ENCODE measurements at regions not wholly inside any gene's neighbourhood (a gene's known extent, or its start where the extent isn't known, plus 50 kb on each side); places are given as distances from the start of the nearest gene placed in this dataset.

DNA sequence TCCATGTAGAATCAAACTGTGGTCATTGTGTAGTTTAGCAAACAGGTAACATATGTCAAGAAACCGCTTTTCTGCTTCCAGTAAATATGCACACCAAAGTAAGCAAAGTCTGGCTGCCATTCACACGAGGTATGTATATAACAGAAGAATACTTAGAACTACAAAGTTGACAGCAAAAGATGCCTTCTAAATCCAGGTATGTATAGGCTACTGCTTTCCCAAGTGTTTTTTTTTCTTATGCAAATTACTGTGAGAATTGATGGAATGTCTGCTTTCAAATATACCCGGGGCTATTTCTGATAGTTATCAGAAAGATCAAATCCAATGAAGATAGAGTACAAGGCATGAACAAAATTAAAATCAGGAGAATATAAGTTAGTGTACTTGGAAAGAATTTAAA lies 229.2 kb downstream of the HACE1 start:
- no peaks in the 10 kb centered on the region for H3K27me3 ChIP-seq (ENCODE audit: insufficient read depth, low read depth, low read length)
- no peak for TF ChIP-seq RAD21 (conservative IDR thresholded peaks at IDR 0.05)
- no peak for TF ChIP-seq EP300 (conservative IDR thresholded peaks at IDR 0.05; ENCODE audit: poor library complexity, severe bottlenecking)
- TF ChIP-seq MXI1 (conservative IDR thresholded peaks at IDR 0.05; ENCODE audit: poor library complexity, severe bottlenecking), result no peak
- TF ChIP-seq TAF1 (IDR thresholded peaks at IDR 0.05; ENCODE audit: low read depth), result no peak
- no peak for TF ChIP-seq POLR2AphosphoS5 (IDR thresholded peaks at IDR 0.05)
- no peak for TF ChIP-seq SMC3 (conservative IDR thresholded peaks at IDR 0.05; ENCODE audit: poor library complexity)
- TF ChIP-seq, protein P1, sequence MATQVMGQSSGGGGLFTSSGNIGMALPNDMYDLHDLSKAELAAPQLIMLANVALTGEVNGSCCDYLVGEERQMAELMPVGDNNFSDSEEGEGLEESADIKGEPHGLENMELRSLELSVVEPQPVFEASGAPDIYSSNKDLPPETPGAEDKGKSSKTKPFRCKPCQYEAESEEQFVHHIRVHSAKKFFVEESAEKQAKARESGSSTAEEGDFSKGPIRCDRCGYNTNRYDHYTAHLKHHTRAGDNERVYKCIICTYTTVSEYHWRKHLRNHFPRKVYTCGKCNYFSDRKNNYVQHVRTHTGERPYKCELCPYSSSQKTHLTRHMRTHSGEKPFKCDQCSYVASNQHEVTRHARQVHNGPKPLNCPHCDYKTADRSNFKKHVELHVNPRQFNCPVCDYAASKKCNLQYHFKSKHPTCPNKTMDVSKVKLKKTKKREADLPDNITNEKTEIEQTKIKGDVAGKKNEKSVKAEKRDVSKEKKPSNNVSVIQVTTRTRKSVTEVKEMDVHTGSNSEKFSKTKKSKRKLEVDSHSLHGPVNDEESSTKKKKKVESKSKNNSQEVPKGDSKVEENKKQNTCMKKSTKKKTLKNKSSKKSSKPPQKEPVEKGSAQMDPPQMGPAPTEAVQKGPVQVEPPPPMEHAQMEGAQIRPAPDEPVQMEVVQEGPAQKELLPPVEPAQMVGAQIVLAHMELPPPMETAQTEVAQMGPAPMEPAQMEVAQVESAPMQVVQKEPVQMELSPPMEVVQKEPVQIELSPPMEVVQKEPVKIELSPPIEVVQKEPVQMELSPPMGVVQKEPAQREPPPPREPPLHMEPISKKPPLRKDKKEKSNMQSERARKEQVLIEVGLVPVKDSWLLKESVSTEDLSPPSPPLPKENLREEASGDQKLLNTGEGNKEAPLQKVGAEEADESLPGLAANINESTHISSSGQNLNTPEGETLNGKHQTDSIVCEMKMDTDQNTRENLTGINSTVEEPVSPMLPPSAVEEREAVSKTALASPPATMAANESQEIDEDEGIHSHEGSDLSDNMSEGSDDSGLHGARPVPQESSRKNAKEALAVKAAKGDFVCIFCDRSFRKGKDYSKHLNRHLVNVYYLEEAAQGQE (IDR thresholded peaks at IDR 0.05; ENCODE audit: borderline replicate concordance), result no peak
- TF ChIP-seq, protein P2, sequence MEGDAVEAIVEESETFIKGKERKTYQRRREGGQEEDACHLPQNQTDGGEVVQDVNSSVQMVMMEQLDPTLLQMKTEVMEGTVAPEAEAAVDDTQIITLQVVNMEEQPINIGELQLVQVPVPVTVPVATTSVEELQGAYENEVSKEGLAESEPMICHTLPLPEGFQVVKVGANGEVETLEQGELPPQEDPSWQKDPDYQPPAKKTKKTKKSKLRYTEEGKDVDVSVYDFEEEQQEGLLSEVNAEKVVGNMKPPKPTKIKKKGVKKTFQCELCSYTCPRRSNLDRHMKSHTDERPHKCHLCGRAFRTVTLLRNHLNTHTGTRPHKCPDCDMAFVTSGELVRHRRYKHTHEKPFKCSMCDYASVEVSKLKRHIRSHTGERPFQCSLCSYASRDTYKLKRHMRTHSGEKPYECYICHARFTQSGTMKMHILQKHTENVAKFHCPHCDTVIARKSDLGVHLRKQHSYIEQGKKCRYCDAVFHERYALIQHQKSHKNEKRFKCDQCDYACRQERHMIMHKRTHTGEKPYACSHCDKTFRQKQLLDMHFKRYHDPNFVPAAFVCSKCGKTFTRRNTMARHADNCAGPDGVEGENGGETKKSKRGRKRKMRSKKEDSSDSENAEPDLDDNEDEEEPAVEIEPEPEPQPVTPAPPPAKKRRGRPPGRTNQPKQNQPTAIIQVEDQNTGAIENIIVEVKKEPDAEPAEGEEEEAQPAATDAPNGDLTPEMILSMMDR (IDR thresholded peaks at IDR 0.05; ENCODE audit: poor library complexity, severe bottlenecking), result no peak
- TF ChIP-seq EZH2 (IDR thresholded peaks at IDR 0.05; ENCODE audit: borderline replicate concordance, insufficient read depth, low read length, poor library complexity, severe bottlenecking), result no peak
- no peak overlapping the region for H2AFZ ChIP-seq (ENCODE audit: low read depth, low read length)
- no peak overlapping the region for H3K4me3 ChIP-seq (ENCODE audit: low read length)
- no peaks in the 10 kb centered on the region for H3K9me3 ChIP-seq (ENCODE audit: low read length)
- H3K4me2 ChIP-seq (ENCODE audit: low read length), result no peak overlapping the region
- no peaks in the 10 kb centered on the region for H4K20me1 ChIP-seq (ENCODE audit: insufficient read depth)
- H3F3A ChIP-seq (ENCODE audit: insufficient read depth, low read length, poor library complexity, severe bottlenecking), result no peaks in the 10 kb centered on the region
- no peak overlapping the region for H3K27ac ChIP-seq (ENCODE audit: low read length)
- no peaks in the 10 kb centered on the region for H3K36me3 ChIP-seq (ENCODE audit: insufficient read depth, low read length)
- no peak overlapping the region for H3K9ac ChIP-seq (ENCODE audit: low read length)
- H3K79me2 ChIP-seq (replicated peaks; ENCODE audit: insufficient read depth, low read length), result no peaks in the 10 kb centered on the region
- no peaks in the 10 kb centered on the region for H3K9me2 ChIP-seq (ENCODE audit: insufficient read depth, low read length)

GRCh38 chr6:104629826-104630225 lies 229.9 kb downstream of the HACE1 start:
- no peak for TF ChIP-seq MXI1 (conservative IDR thresholded peaks at IDR 0.05; ENCODE audit: poor library complexity, severe bottlenecking)
- no peak for TF ChIP-seq EZH2 (IDR thresholded peaks at IDR 0.05; ENCODE audit: borderline replicate concordance, insufficient read depth, low read length, poor library complexity, severe bottlenecking)
- no peak for TF ChIP-seq EP300 (conservative IDR thresholded peaks at IDR 0.05; ENCODE audit: poor library complexity, severe bottlenecking)
- TF ChIP-seq, protein P2 (IDR thresholded peaks at IDR 0.05; ENCODE audit: poor library complexity, severe bottlenecking), result no peak
- TF ChIP-seq RAD21 (conservative IDR thresholded peaks at IDR 0.05), result no peak
- TF ChIP-seq, protein P1 (IDR thresholded peaks at IDR 0.05; ENCODE audit: borderline replicate concordance), result no peak
- no peak for TF ChIP-seq SMC3 (conservative IDR thresholded peaks at IDR 0.05; ENCODE audit: poor library complexity)
- TF ChIP-seq POLR2AphosphoS5 (IDR thresholded peaks at IDR 0.05), result no peak
- no peak for TF ChIP-seq TAF1 (IDR thresholded peaks at IDR 0.05; ENCODE audit: low read depth)
- H3K9me3 ChIP-seq (ENCODE audit: low read length), result no peaks in the 10 kb centered on the region
- no peak overlapping the region for H3K9ac ChIP-seq (ENCODE audit: low read length)
- H3K4me3 ChIP-seq (ENCODE audit: low read length), result no peak overlapping the region
- no peaks in the 10 kb centered on the region for H3K36me3 ChIP-seq (ENCODE audit: insufficient read depth, low read length)
- no peak overlapping the region for H3K27ac ChIP-seq (ENCODE audit: low read length)
- H3K9me2 ChIP-seq (ENCODE audit: insufficient read depth, low read length), result no peaks in the 10 kb centered on the region
- no peak overlapping the region for H3K4me2 ChIP-seq (ENCODE audit: low read length)
- H2AFZ ChIP-seq (ENCODE audit: low read depth, low read length), result no peak overlapping the region
- no peaks in the 10 kb centered on the region for H3K79me2 ChIP-seq (replicated peaks; ENCODE audit: insufficient read depth, low read length)
- H4K20me1 ChIP-seq (ENCODE audit: insufficient read depth), result no peaks in the 10 kb centered on the region
- no peaks in the 10 kb centered on the region for H3F3A ChIP-seq (ENCODE audit: insufficient read depth, low read length, poor library complexity, severe bottlenecking)
- no peaks in the 10 kb centered on the region for H3K27me3 ChIP-seq (ENCODE audit: insufficient read depth, low read depth, low read length)
